HEK293T (cell line): ENCODE measurements at regions not wholly inside any gene's neighbourhood (a gene's known extent, or its start where the extent isn't known, plus 50 kb on each side); places are given as distances from the start of the nearest gene placed in this dataset.

Experiments used
- ARNT ChIP-seq: fragments of 450-650 bp; IDR thresholded peaks from 2 replicates; pipeline ENCODE4 v1.6.1; 2017; ENCODE audit warnings: mild to moderate bottlenecking
- BHLHE40 ChIP-seq: fragments of 450-650 bp; IDR thresholded peaks from 2 replicates; pipeline ENCODE4 v1.6.1; 2016; ENCODE audit warnings: mild to moderate bottlenecking, moderate library complexity, borderline replicate concordance
- CTBP1 ChIP-seq: fragments of 450-650 bp; IDR thresholded peaks from 2 replicates; pipeline ENCODE4 v1.6.1; 2016; ENCODE audit warnings: borderline replicate concordance
- ELF4 ChIP-seq: fragments of 450-650 bp; IDR thresholded peaks from 2 replicates; pipeline ENCODE4 v1.6.1; 2017; ENCODE audit warnings: antibody characterized with exemption
- FOXA1 ChIP-seq: fragments of 450-650 bp; IDR thresholded peaks from 2 replicates; pipeline ENCODE4 v1.6.1; 2016; ENCODE audit warnings: mild to moderate bottlenecking
- FOXK2 ChIP-seq: fragments of 450-650 bp; IDR thresholded peaks from 2 replicates; pipeline ENCODE4 v1.6.1; 2016; ENCODE audit warnings: mild to moderate bottlenecking
- FOXM1 ChIP-seq: fragments of 450-650 bp; IDR thresholded peaks from 2 replicates; pipeline ENCODE4 v1.6.1; 2017; ENCODE audit warnings: mild to moderate bottlenecking, borderline replicate concordance
- HDGF ChIP-seq: fragments of 450-650 bp; IDR thresholded peaks from 2 replicates; pipeline ENCODE4 v1.6.1; 2017; ENCODE audit warnings: antibody characterized with exemption, borderline replicate concordance
- L3MBTL2 ChIP-seq: fragments of 450-650 bp; conservative IDR thresholded peaks from 2 replicates; pipeline ENCODE4 v1.6.1; 2016; ENCODE audit warnings: mild to moderate bottlenecking
- NFRKB ChIP-seq: fragments of 450-650 bp; IDR thresholded peaks from 2 replicates; pipeline ENCODE4 v1.6.1; 2016; ENCODE audit warnings: mild to moderate bottlenecking, moderate library complexity
- SP1 ChIP-seq: fragments of 450-650 bp; IDR thresholded peaks from 2 replicates; pipeline ENCODE4 v1.6.1; 2017
- SUZ12 ChIP-seq: fragments of 450-650 bp; IDR thresholded peaks from 2 replicates; pipeline ENCODE4 v1.6.1; 2016; ENCODE audit warnings: mild to moderate bottlenecking
- TARDBP ChIP-seq: fragments of 450-650 bp; IDR thresholded peaks from 2 replicates; pipeline ENCODE4 v1.6.1; 2016
- ZNF384 ChIP-seq: fragments of 450-650 bp; IDR thresholded peaks from 2 replicates; pipeline ENCODE4 v1.6.1; 2016

- TF ChIP-seq NFRKB: no peak
- no peak for TF ChIP-seq TARDBP
- no peak for TF ChIP-seq SP1
- TF ChIP-seq ARNT: no peak
- no peak for TF ChIP-seq SUZ12
- no peak for TF ChIP-seq FOXA1
- no peak for TF ChIP-seq ZNF384
- TF ChIP-seq CTBP1: no peak
- no peak for TF ChIP-seq BHLHE40
- no peak for TF ChIP-seq L3MBTL2
- no peak for TF ChIP-seq ELF4
- TF ChIP-seq FOXM1: no peak
- TF ChIP-seq FOXK2: no peak
- no peak for TF ChIP-seq HDGF
Observed at GRCh38 chr22:47293368-47294221, 531.1 kb downstream of the TBC1D22A start.
